HG03159 (cell line): ENCODE measurements at regions not wholly inside any gene's neighbourhood (a gene's known extent, or its start where the extent isn't known, plus 50 kb on each side); places are given as distances from the start of the nearest gene placed in this dataset.
"Not testable (repeated sequence)": the region's sequence is repeated elsewhere in the genome, so short reads cannot be mapped to it uniquely, and the experiment has no call there.

Source experiments
- ATAC-seq: cut with Tn5 transposase; IDR thresholded peaks from one replicate; pipeline ENCODE4 v1.9.1; 2021; ENCODE audit warnings: mild to moderate bottlenecking, moderate library complexity; ENCODE audit not compliant: unreplicated experiment

- ATAC-seq, result no peak
Measured at GRCh38 chr6:112575309-112575834, 228.2 kb downstream of the RFPL4B start.

GRCh38 chr6:112576423-112576822 lies 229.3 kb downstream of the RFPL4B start:
- ATAC-seq, result no peak

GRCh38 chr6:112579601-112580000 lies 232.5 kb downstream of the RFPL4B start:
- ATAC-seq, result no peak

- ATAC-seq, result no peak
Measured at GRCh38 chr6:112581015-112581414, 233.9 kb downstream of the RFPL4B start.

- no peak for ATAC-seq
Measured at GRCh38 chr6:112590326-112590725, 243.2 kb downstream of the RFPL4B start.

DNA sequence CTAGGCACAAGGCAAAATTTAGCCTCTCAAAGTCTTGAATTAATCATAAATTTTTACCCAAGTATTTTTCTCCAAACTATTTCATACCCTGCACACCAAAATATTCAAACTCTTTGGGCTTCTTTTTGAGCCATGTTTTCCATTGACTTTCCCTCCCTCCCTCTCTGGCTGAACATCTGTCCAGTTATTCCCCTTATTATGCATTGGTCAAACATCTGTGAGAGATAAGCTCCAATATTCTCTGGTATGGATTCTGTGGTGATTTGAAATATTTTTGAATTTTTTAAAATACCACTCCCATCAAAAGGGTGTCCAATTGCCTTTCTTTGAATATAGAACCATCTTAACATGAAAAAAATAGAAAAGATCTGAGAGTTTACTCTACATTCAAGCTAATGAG lies 244.2 kb downstream of the RFPL4B start:
- no peak for ATAC-seq

DNA sequence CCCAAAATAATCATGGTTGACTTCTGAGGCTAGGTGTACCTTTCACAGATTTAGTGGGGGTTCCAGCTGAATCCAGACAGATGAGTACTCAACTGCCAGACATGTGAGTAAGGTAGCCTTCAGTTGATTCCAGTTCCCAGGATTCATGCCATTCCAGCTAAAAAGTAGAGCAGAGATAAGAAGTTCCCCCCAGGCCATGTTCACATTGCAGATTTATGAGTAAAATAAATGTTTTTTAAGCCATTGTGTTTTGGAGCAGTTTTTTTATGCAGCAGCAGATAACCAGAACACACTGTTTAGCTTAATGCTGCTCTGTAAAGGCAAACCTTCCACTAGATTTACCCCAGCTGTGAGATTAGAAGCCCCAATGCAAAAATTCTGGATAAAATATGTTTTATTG lies 245.0 kb downstream of the RFPL4B start:
- no peak for ATAC-seq

DNA sequence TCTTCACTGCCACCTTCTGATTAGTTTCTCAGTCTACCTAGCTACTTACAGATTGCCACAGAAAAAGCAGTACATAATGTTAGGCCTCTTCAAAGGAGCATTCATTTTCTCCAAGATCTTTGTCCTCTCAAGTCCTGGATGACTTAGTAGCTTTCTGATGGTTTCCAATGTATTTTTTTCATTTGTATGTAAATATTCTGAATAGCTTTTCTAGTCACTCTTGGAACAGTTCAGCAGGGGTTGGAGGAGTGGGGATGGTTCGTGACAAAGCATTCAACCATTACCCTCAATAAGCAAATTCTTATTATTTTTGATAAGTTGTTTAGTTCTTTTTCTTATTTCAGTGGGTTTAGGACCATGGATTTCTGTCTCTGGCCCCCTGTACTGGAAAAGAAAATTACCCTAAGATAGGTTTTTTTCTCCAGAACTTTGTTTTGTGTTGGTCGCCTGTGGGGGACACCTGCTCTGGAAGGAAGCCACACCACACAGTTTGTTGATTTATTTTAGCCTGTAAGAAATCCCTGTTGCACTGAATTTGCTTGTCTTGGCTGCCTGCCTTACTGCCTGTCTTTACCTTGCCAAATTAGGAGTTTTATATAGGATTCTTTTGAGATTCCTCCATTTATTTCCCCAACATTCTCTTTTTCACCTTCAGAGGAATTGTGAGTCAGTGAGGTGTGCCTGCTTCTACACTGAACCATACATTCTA lies 247.9 kb downstream of the RFPL4B start:
- no peak for ATAC-seq

- ATAC-seq, result no peak
Measured at GRCh38 chr6:112595841-112596240, 248.7 kb downstream of the RFPL4B start.

DNA sequence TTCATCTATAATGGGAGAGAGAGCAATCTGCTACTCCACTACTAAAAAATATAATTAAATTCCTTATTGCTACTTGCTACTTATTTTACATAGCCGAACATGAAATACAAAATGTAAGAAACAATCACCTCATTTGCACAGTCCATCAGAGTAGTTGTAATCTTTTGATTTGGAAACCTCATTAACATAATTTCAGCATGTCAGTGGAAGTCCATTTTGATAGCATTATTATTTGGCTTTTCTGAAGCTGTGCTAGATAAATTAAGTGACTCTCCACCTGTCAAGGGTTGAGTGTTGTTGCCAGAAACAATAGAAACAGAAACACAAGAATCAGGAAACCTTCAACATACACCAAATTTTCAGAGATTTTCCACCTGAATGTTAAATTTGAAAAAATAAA lies 250.0 kb downstream of the RFPL4B start:
- no peak for ATAC-seq

- no peak for ATAC-seq
Measured at GRCh38 chr6:112600168-112600567, 253.0 kb downstream of the RFPL4B start.

GRCh38 chr6:112603726-112604125 lies 256.6 kb downstream of the RFPL4B start:
- ATAC-seq, result no peak

DNA sequence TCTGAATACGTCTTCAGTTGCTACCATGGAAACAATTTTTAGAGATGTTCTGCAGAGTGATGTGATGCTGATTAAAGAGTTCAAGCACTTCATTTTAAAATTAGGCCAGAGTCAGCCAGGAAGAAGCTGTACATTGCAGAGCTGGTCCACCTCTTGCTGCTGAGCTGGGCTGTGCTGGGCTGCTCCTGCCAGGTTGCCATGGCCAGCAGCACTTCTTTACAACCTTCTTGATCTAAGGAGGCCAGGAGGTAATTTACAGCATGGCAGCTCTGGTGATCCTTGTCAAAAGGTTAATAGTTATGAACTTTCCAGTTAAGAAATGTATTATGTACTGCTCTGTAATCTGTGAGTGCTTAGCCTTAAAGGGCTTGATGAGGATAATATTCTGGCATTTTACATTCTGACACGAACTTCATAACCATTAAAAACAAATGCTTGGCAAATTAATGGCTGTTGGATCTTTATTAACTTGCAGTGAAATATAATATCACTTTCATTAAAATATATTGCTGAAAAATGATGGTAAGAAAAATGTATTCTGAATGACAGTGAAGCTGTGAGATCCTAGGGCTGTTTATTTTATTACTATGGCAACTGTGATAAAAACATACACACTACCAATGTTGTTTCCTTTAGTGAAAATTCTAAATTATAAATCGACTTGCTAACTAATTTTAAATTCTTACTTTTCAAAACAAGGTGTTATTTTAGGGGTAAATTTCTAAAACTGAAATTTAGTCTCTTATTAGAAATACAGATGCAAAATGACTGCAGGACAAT lies 259.7 kb downstream of the RFPL4B start:
- ATAC-seq, result no peak

DNA sequence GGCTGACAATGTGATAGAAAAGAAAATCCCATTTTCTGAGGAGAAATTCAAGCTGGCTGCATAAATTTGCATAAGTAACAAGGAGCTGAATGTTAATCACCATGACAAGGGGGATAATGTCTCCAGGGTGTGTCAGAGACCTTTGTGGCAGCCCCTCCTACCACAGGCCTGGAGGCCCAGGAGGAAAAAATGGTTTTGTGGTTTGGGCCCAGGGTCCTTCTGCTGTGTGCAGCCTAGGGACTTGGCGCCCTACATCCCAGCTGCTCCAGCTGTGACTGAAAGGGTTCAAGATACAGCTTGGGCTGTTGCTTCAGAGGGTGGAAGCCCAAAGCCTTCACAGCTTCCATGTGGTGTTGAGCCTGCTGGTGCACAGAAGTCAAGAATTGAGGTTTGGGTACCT lies 261.8 kb downstream of the RFPL4B start:
- not testable (repeated sequence) for ATAC-seq

- no peak for ATAC-seq
Measured at GRCh38 chr6:112613410-112613809, 266.3 kb downstream of the RFPL4B start.

- no peak for ATAC-seq
Measured at GRCh38 chr6:112618849-112619248, 271.7 kb downstream of the RFPL4B start.

DNA sequence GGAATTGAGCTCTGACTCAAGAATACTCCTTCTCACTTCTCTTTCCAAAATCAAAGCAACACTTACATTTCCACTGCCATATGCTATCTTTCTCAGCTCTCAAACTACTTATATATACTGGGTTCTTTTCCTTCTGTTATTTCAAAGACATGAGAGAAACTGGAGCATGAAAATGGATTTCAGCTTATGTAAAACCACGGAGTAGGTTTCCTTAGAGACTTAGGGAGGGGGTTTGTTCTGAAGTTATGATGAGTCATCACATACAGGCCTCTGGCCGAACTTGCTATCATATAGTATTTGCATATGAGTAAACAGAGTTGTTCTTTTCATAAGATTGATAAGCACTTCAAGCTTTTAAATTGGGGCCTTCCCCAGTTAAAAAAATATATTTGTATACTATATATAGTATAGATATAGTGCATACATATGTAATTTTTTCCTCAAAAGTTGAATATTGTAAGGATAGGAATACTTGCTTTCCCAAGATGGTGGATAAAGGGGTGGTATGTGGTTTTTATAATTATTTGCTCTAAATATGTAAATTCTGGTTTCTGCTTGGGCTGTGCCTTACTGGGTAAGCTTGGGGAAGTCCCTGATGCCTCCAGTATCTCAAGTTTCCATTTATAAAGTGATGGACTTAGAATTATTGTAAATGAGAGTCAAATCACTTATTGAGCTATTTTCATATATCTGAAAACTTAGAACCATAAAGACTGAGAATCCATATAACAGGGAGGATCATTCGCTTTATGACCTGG lies 273.9 kb downstream of the RFPL4B start:
- peak; percentile 57 for ATAC-seq

GRCh38 chr6:112622036-112622435 lies 274.9 kb downstream of the RFPL4B start:
- no peak for ATAC-seq

GRCh38 chr6:112626468-112627082 lies 279.4 kb downstream of the RFPL4B start:
- peak; percentile 89 for ATAC-seq

GRCh38 chr6:112634376-112634775 lies 287.2 kb downstream of the RFPL4B start:
- no peak for ATAC-seq

- ATAC-seq, result no peak
Measured at GRCh38 chr6:112636650-112637262, 289.6 kb downstream of the RFPL4B start.
